DND-41 (cell line): ENCODE measurements at regions not wholly inside any gene's neighbourhood (a gene's known extent, or its start where the extent isn't known, plus 50 kb on each side); places are given as distances from the start of the nearest gene placed in this dataset.

Experiments used
- CTCF ChIP-seq: IDR thresholded peaks from 2 replicates; pipeline ENCODE4 v1.5.1; 2012; ENCODE audit warnings: borderline replicate concordance, low read length, moderate library complexity, mild to moderate bottlenecking; ENCODE audit not compliant: poor library complexity, severe bottlenecking; ENCODE audit errors: extremely low read depth
- EZH2 ChIP-seq: IDR thresholded peaks from 3 replicates; pipeline ENCODE4 v1.6.1; 2012; ENCODE audit warnings: borderline replicate concordance, low read depth, mild to moderate bottlenecking, moderate library complexity, low read length, inconsistent platforms; ENCODE audit not compliant: severe bottlenecking

DNA sequence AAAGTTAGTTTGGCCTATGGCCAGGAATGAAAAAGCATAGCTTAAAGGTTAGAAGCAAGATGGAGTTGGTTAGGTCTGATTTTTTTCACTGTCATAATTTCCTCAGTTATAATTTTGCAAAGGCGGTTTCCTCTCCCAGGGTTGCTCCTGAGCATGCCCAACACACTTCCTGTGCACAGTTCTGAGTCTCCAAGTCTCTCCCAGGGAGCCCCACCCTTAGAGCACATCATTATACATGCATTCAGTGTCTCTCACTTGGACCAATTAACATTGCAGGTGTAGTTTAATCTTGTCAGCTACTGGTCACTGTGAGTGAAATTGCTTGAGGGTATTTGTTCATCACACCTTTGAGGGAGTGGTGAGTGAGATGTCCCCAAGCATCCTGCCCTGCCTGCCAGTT lies 96.0 kb upstream of the ATP10A start:
- TF ChIP-seq CTCF, result no peak
- TF ChIP-seq EZH2, result no peak
